HG03135 (cell line): ENCODE measurements at regions not wholly inside any gene's neighbourhood (a gene's known extent, or its start where the extent isn't known, plus 50 kb on each side); places are given as distances from the start of the nearest gene placed in this dataset.

ENCODE experiments used
- ATAC-seq: cut with Tn5 transposase; IDR thresholded peaks from one replicate; pipeline ENCODE4 v1.9.1; 2021; ENCODE audit warnings: mild to moderate bottlenecking, moderate library complexity; ENCODE audit not compliant: unreplicated experiment

GRCh38 chr12:93152617-93153016 lies 223.5 kb upstream of the EEA1 start:
- ATAC-seq, result no peak

DNA sequence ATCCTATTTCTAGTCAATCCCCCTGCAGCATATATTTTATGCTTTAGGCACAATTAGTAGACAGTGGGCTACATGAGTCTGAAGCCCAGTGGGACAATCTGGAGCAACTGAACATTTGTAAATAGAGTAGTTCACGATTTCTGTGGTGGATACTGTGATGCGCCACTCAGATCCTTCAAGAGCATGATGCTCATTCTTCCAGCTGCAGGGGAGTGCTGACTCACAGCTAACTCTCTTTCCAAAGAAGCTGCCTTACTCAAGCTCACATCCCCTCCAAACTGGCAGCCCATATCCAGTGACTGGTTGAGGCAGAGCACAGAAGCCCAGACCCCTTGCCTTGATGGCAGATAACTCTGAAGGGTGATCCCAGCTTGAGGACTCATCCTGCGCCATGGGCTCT lies 224.2 kb upstream of the EEA1 start:
- ATAC-seq, result no peak

DNA sequence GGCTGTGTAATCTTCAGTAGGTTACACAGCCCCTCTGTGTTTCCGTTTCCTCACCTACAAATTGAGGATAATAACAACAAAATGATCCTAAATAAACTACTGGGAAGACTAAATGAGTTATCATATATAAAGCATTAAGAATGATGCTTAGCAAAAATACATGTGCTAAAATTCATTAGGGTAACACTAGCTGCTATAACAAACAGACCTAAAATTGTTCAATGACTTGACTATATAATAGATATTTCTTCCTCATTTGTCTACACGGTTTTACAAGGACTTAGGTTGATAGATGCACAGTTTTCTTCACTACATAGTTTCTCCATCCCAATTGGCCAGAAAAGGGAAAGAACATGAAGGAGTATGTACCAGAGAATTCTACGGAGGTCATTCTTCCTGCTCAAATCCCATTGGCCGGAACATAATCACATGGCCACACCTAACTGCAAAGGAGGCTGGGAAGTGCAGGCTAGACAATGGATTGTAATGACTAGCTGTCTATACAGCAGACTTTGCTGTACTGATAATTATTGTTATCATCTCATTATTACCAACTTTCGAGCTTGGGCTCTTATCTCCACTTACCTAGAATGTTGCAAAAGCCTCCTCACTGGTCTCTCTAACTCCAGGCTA lies 223.5 kb upstream of the NUDT4 start:
- ATAC-seq, result no peak

DNA sequence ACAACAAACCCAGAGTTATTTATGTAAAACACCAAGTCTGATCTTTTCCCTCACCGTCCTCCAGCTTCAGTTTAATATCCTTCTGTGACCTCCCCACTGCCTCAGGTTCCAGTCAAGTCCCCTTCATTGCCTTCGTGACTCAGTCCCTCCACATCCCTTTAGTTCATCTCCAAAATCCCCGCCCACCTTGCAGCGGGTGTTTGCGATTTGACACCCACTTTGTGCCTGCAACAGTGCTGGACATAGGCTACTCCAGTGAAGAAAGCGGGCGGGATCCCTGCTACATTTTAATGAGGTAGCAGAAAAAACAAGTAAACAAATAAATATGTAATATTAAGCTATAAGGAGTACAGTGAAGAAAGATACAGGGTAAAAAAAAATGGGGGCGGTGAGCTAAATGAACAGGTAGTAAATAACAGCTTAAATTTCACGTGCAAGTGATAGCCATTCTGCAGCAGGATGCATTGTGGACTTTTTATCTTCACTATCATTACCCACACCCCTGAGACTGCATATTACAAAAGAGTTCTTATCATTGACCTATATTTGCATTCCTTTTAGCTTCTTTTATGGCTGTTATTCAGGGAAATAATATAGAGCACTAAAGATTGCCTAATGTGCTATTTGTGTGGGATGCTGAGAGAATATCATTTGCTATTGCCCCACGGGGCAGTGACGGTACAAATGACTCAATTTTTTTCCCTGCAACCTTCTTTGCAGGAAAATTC lies 222.8 kb upstream of the NUDT4 start:
- ATAC-seq, result no peak

GRCh38 chr12:93156086-93156716 lies 221.5 kb upstream of the NUDT4 start:
- ATAC-seq, result no peak

GRCh38 chr12:93157279-93157678 lies 220.4 kb upstream of the NUDT4 start:
- no peak for ATAC-seq

DNA sequence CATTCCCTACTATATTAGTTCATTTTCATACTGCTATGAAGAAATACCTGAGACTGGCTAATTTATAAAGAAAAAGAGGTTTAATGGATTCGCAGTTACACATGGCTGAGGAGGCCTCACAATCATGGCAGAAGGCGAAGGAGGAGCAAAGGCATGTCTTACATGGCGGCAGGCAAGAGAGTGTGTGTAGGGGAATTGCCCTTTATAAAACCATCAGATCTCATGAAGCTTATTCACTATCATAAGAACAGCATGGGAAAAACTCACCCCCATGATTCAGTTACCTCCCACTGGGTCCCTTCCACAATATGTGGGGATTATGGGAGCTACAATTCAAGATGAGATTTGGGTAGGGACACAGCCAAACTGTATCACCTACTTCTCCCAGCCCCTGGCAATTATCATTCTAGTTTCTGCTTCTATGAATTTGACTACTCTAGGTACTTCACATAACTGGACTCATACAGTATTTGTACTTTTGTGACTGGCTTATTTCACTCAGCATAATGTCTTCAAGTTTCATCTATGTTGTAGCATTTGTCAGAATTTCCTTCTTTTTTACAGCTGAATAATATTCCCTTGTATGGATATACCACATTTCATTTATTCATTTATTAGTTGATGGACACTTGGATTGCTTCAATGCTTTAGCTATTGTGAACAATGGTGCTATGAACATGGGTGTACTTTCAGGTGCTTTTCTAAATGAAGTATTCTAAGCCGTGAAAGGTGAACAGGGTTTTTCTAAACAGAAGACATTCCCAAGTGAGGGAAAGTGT lies 219.5 kb upstream of the NUDT4 start:
- ATAC-seq, result no peak

DNA sequence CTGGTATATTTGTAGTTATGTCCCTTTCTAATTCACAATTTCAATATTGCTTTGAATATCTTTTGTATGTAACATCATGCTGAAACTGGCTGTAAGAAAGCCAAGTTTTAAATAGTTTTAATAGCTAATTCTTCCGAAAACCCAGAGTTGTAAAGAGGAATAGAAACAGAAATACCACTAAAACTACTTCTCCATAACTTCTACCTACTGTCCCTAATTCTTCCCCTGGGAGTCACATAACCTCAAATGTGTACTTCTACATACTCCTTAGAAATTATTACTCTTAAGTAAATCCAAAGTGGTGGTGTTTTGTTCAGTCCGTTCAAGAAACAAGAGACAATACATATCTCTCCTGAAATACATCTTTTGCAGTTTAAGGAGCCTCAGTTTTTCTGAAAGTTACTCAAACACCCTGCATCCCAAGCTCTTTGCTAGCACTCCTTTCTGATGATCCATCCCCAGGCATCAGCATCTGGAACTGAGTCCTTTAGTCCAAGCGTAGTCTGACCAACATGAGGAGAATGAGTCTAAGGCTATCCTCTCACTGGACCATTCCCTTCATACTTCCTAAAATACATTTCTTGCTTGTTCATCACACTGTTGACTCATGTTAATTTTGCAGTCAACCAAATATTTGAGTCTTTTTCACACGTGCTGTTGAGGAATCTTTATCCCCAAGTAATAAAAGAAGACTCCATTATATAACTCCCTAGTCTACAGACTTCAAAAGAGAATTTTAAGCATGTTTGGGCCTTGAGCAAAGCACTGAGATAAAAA lies 214.3 kb upstream of the NUDT4 start:
- no peak for ATAC-seq

DNA sequence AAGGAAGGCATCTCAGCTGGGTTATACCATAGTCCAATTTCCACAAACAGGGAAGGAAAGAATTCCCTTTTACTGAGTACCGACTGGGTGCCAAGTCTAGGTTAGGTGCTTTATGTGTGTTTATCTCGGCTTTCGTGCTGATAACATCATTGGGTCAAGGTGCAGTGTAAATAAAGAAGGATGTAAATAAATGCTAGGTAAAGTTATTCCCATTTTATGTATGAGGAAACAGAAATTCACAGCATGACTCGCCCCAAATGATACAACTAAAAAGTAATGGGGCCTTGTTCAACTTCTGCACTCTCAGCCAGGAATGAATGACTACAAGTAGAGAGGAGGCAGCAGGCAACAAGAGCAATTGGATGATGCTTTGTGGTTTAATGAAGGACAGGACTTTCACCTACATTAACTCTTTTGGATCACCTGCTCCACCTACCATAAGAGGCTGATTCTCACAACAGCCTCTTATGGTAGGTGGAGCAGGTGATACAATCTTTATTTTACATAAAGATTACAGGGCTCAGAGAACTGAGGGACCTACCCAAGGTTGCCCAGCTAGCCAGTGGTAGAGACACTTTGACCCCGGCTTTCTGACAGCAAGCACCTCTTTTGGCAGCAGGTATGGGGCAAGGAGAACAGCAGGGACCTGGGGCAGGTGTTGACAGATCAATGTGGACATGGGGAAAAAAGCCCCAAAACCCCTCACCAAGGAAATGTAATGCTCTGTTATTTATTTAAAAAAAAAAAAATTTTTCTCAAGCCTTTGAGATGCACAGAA lies 213.4 kb upstream of the NUDT4 start:
- ATAC-seq, result no peak

DNA sequence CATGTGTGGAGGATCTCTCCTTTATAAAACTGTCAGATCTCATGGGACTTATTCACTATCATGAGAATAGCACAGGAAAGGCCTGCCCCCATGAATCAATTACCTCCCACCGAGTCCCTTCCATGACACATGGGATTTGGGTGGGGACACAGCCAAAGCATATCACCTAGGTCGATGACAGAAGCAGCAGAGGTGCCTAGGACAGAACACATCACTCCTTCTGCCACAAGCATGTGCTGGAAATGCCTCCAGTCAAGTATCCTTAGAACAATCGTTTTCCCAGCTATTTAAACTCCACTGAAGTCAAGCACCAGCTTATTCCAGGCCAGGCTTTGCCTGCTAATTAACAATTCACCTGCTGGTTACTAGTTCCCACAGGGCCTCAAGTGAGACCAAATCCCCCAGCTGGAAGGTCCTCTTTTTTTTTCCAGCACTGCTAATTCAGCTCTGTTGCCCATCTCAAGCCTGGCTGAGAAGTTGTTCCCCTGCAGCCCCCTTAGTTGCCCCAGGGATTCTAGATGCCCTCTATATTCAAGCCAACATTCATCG lies 212.3 kb upstream of the NUDT4 start:
- ATAC-seq, result no peak

DNA sequence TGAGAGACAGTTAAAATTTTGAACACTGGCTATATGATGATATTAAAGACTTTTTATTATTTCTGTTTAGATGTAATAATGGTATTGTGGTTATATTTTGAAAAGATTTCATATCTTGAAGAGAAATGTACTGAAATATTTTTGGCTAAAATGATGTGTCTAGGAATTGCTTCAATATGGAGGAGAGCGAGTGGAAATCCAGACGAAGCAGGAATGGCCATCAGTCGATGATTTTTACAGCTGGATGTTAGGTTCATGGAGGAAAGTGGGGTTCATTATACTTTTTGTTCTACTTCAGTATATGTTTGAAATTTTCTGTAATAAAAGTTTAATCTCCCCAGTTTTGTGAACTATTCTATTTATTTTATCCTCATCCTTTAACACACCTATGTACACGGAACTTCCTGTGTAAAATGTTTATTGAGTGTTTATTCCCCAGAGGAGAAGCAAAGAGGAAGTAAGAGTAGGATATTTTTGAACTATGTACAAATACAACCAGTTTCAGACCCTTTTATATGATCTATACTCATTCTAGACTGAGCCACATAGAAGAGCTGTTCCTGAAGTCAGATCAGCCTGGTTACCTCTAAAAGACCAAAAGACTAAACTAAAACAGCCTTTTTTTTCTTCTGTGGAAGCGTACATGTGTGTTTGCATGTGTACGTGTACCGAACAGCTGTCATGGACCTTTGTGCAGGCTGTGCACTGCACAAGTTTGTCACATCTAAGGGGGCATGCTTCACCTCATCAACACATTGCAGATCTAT lies 211.0 kb upstream of the NUDT4 start:
- ATAC-seq, result peak; percentile 72

DNA sequence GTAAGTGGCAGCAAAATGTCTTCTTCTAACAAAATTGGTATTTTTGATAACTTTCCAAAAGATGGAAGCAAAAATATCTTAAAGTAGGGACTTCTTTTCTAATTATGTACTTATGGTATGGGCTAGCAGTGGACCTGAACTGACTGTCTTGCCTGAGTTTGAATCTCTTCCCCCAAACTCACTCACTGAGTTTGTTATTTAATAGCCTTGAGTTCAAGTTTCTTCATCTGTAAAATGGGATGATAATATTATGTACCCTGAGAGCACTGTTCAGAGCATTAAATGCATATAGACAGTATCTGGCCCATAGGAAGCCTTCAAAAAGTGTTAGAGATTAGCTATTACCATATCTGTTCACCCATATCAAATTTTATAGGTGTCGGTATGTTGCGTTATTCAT lies 210.4 kb upstream of the NUDT4 start:
- ATAC-seq, result no peak

GRCh38 chr12:93167841-93168492 lies 209.8 kb upstream of the NUDT4 start:
- no peak for ATAC-seq

DNA sequence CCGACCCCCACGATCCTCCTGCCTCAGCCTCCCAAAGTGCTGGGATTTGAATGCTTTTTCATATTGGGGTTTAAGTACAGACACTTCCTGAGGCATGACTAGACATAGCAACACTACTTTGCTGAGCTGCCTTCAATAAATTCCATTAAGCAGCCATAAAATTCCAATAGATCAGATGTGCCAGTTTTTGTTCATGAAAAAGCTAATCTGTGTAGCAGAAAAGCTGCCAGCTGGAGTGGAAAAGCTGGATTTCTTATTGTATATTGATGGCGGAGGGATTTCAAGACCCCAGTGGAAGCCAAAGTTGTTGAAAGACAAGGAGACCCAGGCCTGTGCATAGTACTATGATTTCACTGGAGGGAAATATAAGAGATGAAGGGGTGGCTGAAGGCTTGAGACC lies 209.0 kb upstream of the NUDT4 start:
- no peak for ATAC-seq

GRCh38 chr12:93169536-93169935 lies 208.2 kb upstream of the NUDT4 start:
- no peak for ATAC-seq

DNA sequence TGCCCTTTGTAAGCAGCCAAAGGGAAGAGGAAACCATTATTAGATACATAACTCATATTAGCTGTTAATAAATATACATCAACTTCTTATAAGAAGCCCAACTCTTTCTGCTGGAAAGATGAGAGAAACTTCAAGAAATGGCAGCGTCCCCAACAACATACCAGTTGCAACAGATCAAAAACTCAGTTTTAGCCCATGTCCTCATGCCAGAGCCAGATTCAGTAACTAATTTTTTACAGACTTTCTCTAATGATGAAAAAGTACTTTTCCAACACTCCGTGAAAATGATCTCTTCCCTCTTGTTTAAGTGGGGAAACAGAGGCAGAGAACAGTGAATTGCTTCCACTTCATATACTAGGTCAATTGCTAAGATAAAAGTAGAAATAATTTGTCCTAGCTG lies 206.8 kb upstream of the NUDT4 start:
- no peak for ATAC-seq

- no peak for ATAC-seq
These were observed 204.4 kb upstream of the NUDT4 start for GRCh38 chr12:93173178-93173957.

DNA sequence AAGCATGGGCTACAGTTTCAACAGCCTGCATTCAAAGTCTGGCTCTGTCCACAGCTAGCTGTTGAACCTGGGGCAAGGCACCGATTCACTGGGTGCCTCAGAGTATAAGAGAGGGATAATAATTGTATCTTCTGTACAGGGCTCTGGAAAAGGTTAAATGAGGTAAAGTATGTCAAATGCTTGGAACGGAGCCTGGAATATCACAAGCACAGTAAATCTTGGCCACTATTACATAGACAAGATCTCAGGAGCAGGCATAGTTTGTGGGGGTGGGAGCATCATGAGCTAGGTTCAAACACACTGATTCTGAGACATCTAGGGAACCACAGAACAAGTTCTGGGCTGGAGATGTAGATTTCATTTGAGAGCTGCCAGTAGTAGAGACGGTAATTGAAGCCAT lies 203.7 kb upstream of the NUDT4 start:
- ATAC-seq, result no peak
